Fibroblast of skin of left biceps (primary cell): ENCODE measurements at regions not wholly inside any gene's neighbourhood (a gene's known extent, or its start where the extent isn't known, plus 50 kb on each side); places are given as distances from the start of the nearest gene placed in this dataset.
"Not testable (repeated sequence)": the region's sequence is repeated elsewhere in the genome, so short reads cannot be mapped to it uniquely, and the experiment has no call there.

Experiments used
- DNase-seq, 2 experiments: peaks; one replicate each; pipeline ENCODE4 v3.0.0-alpha.2; 2013; ENCODE audit warnings: low read depth in 2 of 2

GRCh38 chr16:15204571-15204970 lies 110.5 kb upstream of the RRN3 start:
- DNase-seq = not testable (repeated sequence)

GRCh38 chr16:15192813-15193212 lies 98.7 kb upstream of the RRN3 start:
- not testable (repeated sequence) for DNase-seq

- DNase-seq = not testable (repeated sequence)
Measured at GRCh38 chr16:15192197-15192596, 98.1 kb upstream of the RRN3 start.

GRCh38 chr16:15189478-15189877 lies 95.4 kb upstream of the RRN3 start:
- DNase-seq = not testable (repeated sequence)
